GM23338 (cell line): ENCODE measurements at regions not wholly inside any gene's neighbourhood (a gene's known extent, or its start where the extent isn't known, plus 50 kb on each side); places are given as distances from the start of the nearest gene placed in this dataset.

ENCODE experiments used
- CREB1 ChIP-seq: fragments of 250-450 bp; sonication (Bioruptor Pico); IDR thresholded peaks from 2 replicates; pipeline ENCODE4 v1.5.0; 2020; ENCODE audit warnings: low read depth, mild to moderate bottlenecking, moderate library complexity
- CTCF ChIP-seq, 2 experiments: fragments of 200-600 bp in 1 of 2; sonication (generic) in 1 of 2; conservative IDR thresholded peaks; 2 replicates each; pipeline versions ENCODE4 v1.5.1 to v1.6.1; 2016 to 2017; ENCODE audit warnings: antibody characterized with exemption in 2 of 2, low read depth in 2 of 2, mild to moderate bottlenecking in 2 of 2, moderate library complexity in 1 of 2
- EZH2 ChIP-seq: fragments of 200-600 bp; sonication (generic); IDR thresholded peaks from one replicate; pipeline ENCODE4 v1.8.0; 2017; ENCODE audit warnings: antibody characterized with exemption, mild to moderate bottlenecking, low read depth; ENCODE audit not compliant: unreplicated experiment
- EZH2phosphoT487 ChIP-seq: fragments of 200-600 bp; sonication (generic); IDR thresholded peaks from one replicate; pipeline ENCODE4 v1.8.1; 2018; ENCODE audit warnings: antibody characterized with exemption; ENCODE audit not compliant: unreplicated experiment
- JUNB ChIP-seq: IDR thresholded peaks from one replicate; pipeline ENCODE4 v1.6.1; 2016; ENCODE audit warnings: antibody characterized with exemption; ENCODE audit not compliant: unreplicated experiment
- NANOG ChIP-seq: IDR thresholded peaks from 2 replicates; pipeline ENCODE4 v1.6.1; 2016; ENCODE audit warnings: antibody characterized with exemption, borderline replicate concordance
- POLR2AphosphoS5 ChIP-seq: IDR thresholded peaks from 2 replicates; pipeline ENCODE4 v1.6.1; 2016; ENCODE audit warnings: antibody characterized with exemption, low read depth
- STAT1 ChIP-seq: IDR thresholded peaks from one replicate; pipeline ENCODE4 v1.6.1; 2016; ENCODE audit warnings: antibody characterized with exemption; ENCODE audit not compliant: unreplicated experiment
- ZNF114 ChIP-seq: fragments of 250-450 bp; sonication (Bioruptor Pico); IDR thresholded peaks from 2 replicates; pipeline ENCODE4 v1.5.0; 2020; ENCODE audit warnings: mild to moderate bottlenecking, moderate library complexity
- ZNF331 ChIP-seq: fragments of 250-450 bp; sonication (Bioruptor Pico); IDR thresholded peaks from 2 replicates; pipeline ENCODE4 v1.5.0; 2020; ENCODE audit warnings: low read depth, mild to moderate bottlenecking, moderate library complexity
- TF ChIP-seq, protein P1 (sequence below): IDR thresholded peaks from one replicate; pipeline ENCODE4 v1.6.1; 2018; ENCODE audit warnings: antibody characterized with exemption; ENCODE audit not compliant: unreplicated experiment
- TF ChIP-seq, protein P2 (sequence below): IDR thresholded peaks from 2 replicates; pipeline ENCODE4 v1.6.1; 2016; ENCODE audit warnings: antibody characterized with exemption
- TF ChIP-seq, protein P3 (sequence below): fragments of 250-450 bp; sonication (Bioruptor Pico); IDR thresholded peaks from 2 replicates; pipeline ENCODE4 v1.5.0; 2020; ENCODE audit warnings: mild to moderate bottlenecking, moderate library complexity

GRCh38 chr4:135833529-135833928 lies 1631.9 kb upstream of the PABPC4L start:
- TF ChIP-seq EZH2 (no peak), ZNF114 (CRISPR knock-in tag) (no peak), POLR2AphosphoS5 (no peak), CTCF (conservative IDR thresholded peaks at IDR 0.05; ENCODE audit: low read depth in 2 of 2) (no peak), ZNF331 (no peak), JUNB (no peak), CREB1 (no peak), EZH2phosphoT487 (no peak), NANOG (no peak), STAT1 (no peak)
- TF ChIP-seq, protein P1, sequence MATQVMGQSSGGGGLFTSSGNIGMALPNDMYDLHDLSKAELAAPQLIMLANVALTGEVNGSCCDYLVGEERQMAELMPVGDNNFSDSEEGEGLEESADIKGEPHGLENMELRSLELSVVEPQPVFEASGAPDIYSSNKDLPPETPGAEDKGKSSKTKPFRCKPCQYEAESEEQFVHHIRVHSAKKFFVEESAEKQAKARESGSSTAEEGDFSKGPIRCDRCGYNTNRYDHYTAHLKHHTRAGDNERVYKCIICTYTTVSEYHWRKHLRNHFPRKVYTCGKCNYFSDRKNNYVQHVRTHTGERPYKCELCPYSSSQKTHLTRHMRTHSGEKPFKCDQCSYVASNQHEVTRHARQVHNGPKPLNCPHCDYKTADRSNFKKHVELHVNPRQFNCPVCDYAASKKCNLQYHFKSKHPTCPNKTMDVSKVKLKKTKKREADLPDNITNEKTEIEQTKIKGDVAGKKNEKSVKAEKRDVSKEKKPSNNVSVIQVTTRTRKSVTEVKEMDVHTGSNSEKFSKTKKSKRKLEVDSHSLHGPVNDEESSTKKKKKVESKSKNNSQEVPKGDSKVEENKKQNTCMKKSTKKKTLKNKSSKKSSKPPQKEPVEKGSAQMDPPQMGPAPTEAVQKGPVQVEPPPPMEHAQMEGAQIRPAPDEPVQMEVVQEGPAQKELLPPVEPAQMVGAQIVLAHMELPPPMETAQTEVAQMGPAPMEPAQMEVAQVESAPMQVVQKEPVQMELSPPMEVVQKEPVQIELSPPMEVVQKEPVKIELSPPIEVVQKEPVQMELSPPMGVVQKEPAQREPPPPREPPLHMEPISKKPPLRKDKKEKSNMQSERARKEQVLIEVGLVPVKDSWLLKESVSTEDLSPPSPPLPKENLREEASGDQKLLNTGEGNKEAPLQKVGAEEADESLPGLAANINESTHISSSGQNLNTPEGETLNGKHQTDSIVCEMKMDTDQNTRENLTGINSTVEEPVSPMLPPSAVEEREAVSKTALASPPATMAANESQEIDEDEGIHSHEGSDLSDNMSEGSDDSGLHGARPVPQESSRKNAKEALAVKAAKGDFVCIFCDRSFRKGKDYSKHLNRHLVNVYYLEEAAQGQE, result no peak
- TF ChIP-seq, protein P2, sequence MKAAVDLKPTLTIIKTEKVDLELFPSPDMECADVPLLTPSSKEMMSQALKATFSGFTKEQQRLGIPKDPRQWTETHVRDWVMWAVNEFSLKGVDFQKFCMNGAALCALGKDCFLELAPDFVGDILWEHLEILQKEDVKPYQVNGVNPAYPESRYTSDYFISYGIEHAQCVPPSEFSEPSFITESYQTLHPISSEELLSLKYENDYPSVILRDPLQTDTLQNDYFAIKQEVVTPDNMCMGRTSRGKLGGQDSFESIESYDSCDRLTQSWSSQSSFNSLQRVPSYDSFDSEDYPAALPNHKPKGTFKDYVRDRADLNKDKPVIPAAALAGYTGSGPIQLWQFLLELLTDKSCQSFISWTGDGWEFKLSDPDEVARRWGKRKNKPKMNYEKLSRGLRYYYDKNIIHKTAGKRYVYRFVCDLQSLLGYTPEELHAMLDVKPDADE, result no peak
- TF ChIP-seq, protein P3, sequence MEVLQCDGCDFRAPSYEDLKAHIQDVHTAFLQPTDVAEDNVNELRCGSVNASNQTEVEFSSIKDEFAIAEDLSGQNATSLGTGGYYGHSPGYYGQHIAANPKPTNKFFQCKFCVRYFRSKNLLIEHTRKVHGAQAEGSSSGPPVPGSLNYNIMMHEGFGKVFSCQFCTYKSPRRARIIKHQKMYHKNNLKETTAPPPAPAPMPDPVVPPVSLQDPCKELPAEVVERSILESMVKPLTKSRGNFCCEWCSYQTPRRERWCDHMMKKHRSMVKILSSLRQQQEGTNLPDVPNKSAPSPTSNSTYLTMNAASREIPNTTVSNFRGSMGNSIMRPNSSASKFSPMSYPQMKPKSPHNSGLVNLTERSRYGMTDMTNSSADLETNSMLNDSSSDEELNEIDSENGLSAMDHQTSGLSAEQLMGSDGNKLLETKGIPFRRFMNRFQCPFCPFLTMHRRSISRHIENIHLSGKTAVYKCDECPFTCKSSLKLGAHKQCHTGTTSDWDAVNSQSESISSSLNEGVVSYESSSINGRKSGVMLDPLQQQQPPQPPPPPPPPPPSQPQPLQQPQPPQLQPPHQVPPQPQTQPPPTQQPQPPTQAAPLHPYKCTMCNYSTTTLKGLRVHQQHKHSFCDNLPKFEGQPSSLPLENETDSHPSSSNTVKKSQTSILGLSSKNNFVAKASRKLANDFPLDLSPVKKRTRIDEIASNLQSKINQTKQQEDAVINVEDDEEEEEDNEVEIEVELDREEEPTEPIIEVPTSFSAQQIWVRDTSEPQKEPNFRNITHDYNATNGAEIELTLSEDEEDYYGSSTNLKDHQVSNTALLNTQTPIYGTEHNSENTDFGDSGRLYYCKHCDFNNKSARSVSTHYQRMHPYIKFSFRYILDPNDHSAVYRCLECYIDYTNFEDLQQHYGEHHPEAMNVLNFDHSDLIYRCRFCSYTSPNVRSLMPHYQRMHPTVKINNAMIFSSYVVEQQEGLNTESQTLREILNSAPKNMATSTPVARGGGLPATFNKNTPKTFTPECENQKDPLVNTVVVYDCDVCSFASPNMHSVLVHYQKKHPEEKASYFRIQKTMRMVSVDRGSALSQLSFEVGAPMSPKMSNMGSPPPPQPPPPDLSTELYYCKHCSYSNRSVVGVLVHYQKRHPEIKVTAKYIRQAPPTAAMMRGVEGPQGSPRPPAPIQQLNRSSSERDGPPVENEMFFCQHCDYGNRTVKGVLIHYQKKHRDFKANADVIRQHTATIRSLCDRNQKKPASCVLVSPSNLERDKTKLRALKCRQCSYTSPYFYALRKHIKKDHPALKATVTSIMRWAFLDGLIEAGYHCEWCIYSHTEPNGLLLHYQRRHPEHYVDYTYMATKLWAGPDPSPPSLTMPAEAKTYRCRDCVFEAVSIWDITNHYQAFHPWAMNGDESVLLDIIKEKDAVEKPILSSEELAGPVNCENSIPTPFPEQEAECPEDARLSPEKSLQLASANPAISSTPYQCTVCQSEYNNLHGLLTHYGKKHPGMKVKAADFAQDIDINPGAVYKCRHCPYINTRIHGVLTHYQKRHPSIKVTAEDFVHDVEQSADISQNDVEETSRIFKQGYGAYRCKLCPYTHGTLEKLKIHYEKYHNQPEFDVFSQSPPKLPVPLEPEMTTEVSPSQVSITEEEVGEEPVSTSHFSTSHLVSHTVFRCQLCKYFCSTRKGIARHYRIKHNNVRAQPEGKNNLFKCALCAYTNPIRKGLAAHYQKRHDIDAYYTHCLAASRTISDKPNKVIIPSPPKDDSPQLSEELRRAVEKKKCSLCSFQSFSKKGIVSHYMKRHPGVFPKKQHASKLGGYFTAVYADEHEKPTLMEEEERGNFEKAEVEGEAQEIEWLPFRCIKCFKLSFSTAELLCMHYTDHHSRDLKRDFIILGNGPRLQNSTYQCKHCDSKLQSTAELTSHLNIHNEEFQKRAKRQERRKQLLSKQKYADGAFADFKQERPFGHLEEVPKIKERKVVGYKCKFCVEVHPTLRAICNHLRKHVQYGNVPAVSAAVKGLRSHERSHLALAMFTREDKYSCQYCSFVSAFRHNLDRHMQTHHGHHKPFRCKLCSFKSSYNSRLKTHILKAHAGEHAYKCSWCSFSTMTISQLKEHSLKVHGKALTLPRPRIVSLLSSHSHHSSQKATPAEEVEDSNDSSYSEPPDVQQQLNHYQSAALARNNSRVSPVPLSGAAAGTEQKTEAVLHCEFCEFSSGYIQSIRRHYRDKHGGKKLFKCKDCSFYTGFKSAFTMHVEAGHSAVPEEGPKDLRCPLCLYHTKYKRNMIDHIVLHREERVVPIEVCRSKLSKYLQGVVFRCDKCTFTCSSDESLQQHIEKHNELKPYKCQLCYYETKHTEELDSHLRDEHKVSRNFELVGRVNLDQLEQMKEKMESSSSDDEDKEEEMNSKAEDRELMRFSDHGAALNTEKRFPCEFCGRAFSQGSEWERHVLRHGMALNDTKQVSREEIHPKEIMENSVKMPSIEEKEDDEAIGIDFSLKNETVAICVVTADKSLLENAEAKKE (CRISPR knock-in tag), result no peak
